ENCODE measurements at regions not wholly inside any gene's neighbourhood (a gene's known extent, or its start where the extent isn't known, plus 50 kb on each side); places are given as distances from the start of the nearest gene placed in this dataset.
"Not testable (repeated sequence)": the region's sequence is repeated elsewhere in the genome, so short reads cannot be mapped to it uniquely, and the experiment has no call there.

DNA sequence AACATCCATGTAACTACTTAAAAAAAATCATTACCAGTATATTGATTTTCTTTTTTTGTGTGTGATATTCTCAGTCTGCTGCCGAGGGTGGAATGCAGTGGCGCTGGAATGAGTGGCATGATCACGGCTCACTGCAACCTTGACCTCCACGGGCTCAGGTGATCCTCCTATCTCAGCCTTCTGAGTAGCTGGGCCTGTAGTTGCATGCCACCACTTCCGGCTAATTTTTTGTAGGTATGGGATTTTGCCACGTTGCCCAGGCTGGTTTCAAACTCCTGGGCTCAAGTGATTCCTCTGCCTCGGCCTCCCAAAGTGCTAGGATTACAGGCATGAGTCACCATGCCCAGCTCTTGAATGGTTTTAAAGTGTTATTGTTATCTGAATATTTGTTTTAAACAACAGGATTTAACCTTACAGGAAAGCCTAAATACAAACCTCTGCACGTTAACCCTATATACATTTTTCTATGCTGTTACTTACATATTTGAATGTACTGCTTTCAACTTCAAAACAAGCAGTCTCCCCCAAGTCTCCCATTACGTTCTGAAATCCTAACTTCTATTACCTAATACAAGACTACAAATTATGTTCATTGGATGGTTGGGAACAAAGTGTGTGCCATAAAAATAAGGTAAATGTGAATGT lies 61.7 kb downstream of the KPNA2 start:
- DNase-seq (ENCODE audit: insufficient read length, low spot score) (no peak), FAIRE-seq (no peak)

DNA sequence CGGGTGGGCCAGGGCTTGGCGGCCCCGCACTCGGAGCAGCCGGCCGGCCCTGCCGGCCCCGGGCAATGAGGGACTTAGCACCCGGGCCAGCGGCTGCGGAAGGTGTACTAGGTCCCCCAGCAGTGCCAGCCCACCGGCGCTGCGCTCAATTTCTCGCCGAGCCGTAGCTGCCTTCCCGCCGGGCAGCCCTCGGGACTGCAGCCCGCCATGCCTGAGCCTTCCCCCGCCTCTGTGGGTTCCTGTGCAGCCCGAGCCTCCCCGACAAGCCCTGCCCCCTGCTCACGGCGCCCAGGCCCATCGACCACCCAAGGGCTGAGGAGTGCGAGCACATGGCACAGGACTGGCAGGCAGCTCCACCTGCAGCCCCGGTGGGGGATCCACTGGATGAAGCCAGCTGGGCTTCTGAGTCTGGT lies 63.8 kb downstream of the KPNA2 start:
- DNase-seq (ENCODE audit: insufficient read length, low spot score); FAIRE-seq: not testable (repeated sequence)

DNA sequence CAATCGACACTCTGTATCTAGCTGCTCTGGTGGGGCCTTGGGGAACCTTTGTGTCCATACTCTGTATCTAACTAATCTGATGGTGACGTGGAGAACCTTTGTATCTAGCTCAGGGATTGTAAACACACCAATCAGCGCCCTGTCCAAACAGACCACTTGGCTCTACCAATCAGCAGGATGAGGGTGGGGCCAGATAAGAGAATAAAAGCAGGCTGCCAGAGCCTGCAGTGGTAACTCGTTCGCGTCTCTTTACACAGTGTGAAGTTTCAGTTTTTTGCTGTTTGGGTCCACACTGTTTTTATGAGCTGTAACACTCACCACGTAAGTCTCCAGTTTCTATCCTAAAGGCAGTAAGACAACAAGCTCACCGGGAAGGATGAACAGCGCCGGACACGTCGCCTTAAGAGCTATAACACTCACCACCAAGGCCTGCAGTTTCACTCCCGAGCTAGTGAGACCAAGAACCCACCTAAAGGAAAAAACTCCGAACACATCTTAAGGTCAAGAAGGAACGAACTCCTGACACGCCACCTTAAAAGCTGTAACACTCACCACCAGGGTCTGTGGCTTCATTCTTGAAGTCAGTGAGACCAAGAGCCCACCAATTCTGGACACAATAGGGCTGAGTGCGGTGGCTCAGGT lies 64.6 kb downstream of the KPNA2 start:
- FAIRE-seq = no peak
- no peak for DNase-seq (ENCODE audit: insufficient read length, low spot score)

DNA sequence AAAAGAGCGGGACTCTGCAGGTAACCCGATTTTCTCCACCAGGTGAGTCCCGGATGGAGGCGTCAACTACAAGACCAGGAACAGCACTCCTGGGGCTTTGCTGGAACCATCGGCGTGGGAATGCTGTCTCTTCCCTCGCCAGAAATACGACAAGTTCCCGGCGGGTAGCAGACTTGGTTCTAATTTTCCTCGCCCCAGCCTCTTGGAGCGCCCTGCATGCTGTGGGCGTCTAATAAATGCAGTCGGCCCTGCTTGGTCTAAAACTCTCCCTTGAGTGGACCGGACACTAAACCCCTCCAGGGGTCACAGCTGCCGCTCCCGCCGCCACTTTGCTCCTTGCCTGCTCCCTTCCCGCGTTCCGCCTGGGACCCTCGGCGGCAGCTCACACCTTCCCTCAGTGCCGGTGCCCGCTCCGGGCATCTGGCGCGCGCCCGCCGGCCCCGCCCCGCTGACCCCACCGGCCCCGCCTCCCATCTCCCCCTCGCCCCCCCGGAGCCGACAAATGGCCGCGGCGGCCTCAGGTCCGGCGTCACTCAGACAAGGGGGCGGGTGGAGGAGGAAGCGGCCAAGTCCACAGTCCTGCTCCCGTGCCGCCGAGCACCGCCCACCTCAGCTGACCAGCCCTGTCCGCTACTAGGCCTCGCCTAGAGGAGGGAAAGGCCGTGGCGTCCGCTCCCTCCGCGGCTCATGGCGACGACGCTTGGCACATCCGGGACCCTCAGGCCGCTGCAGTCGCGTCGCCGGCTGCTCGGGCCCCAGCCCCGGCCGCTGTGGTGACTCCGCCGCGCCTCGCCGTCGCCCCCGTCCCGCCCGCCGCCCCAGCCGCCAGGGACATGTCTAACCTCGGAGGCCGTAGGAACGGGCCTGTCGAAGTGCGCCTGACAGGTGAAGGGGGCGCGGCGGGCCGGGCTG lies 65.8 kb downstream of the KPNA2 start:
- DNase-seq (ENCODE audit: insufficient read length, low spot score) (peak; percentile 96), FAIRE-seq (peak; percentile 99)

DNA sequence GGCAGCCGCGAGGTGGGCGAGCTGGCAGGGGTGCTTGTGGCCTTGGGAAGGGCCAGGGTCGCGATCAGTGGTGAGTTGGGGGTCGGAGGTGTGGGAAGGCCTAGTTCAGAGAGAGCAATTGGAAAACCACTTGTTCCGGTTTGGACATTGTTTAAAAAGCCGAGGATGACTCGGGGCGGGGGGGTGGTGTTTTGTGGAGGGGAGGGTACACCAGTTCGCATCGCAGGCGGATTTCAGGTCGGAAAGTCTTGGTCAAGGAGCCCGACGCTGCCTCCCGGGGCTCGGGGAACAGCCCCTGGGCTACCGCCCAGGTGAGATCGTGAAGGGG lies 66.4 kb downstream of the KPNA2 start:
- no peak for FAIRE-seq
- DNase-seq (ENCODE audit: insufficient read length, low spot score) = no peak

DNA sequence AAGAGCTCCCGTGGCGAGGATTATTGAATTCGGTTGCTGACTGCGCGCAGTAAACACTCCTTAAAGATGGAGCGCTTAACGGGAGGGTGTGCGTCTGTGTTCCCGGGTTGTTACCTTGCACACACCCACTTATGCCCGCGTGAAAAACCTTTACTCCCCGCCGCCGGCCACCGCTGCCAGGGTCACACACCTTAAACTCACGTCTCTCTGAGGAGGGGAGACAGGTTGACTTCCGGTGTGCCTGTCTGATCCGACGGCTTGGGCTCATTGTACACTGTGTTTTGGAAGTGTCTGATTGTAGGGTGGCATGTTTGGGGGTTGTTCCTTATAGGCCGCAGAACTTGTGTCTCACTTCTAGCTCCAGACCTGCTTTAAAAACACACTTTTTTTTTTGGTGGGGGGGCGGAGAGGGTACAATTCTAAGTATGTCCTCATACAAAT lies 66.8 kb downstream of the KPNA2 start:
- FAIRE-seq = no peak
- no peak for DNase-seq (ENCODE audit: insufficient read length, low spot score)

DNA sequence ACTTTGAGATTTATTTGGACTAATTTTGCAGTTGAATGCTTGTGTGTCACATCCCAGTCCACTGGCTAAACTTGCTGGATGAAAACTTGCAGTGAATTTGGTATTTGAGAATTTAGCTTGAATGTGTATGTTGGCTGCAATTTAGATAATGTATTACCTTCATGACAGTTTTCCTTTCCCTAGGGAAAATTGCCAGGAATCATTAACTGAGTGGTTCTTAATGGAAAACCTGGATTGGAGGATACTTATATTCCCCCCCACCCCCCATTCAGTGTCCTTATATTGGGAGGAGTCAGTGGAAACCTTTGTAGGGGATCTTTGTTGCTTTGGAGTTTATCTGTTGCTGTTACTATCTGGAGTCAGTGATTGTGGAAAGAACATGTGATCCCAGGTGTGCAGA lies 67.6 kb downstream of the KPNA2 start:
- FAIRE-seq (no peak), DNase-seq (ENCODE audit: insufficient read length, low spot score) (no peak)

DNA sequence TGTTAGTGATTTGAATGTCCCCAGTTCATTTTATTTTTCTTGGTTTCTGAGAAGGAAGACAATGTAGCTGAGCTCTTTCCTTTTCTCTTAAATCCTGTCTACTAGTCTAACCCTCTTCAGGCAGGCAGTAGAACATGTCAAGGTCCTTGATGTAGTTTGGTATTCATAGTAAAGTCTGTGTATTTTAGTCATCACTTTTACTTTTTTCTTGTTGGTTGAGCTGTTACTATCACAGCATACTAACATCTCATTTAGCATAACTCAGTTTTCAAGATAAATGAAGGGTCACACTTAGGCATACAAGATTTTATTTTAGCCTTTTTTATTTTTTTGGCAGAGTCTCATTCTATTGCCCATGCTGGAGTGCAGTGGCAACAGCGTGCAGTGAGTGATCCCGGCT lies 70.5 kb downstream of the KPNA2 start:
- FAIRE-seq (no peak), DNase-seq (ENCODE audit: insufficient read length, low spot score) (no peak)

DNA sequence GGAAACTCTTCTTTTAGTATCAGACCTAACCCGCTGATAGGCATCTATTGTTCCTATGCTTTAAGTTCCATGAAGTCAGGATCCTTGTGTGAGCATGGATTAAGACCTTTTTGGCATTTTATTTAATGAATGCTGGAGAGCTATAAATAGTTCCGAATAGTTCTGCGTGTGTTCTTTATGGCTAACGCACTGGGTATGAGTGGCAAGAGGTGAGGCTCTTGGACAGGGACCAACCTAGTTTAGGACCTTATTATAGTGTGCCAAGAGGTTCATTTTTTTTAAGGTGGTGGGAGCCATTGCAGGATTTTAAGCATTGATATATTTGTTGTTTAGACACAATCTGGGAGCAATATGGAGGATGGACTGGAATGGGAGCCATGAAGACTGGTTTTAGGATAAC lies 71.8 kb downstream of the KPNA2 start:
- no peak for FAIRE-seq
- DNase-seq (ENCODE audit: insufficient read length, low spot score) = no peak

DNA sequence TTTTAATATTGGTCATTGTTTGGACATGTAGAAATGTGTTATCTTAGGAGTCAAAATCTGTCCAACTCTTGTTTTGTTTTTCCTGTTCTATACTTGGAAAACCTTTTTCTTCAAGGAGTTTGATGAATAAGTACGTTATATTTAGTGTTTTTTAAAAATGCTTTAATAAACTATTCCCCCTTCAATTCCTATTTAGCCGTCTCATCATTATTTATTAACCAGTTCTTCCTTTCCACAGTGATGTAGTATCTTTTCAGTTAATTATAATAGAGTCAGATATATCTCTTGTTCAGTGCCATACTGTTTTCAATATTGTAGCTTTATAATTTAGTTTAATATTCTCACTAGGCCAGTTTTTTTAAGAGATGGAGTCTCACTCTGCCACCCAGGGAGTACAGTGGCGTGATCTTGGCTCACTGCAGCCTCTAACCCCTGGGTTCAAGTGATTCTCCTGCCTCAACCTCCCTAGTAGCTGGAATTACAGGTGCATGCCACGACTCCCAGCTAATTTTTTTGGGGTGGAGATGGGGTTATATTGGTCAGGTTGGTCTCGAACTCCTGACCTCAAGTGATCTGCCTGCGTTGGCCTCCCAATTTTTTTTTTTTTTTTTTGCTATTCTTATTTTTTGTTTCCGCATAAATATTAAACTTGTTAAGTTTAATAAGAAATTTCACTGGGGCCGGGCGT lies 72.9 kb downstream of the KPNA2 start:
- no peak for FAIRE-seq

DNA sequence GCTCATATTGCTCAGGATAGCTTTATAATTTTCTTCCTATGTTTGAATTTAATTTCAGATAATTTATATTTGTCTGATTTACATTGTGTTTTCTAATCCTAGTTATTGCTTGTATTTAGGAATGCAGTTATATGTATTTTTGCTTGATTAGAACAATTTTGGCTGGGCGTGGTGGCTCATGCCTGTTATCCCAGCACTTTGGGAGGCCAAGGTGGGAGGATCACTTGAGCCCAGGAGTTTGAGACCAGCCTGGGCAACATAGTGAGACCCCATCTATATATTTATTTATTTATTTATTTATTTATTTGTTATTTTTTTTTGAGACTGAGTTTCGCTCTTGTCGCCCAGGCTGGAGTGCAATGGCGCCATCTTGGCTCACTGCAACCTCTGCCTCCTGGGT lies 73.9 kb downstream of the KPNA2 start:
- FAIRE-seq; DNase-seq (ENCODE audit: insufficient read length, low spot score): not testable (repeated sequence)

More for the DNA sequence above, 72.9 kb downstream of the KPNA2 start:
- DNase-seq (ENCODE audit: insufficient read length, low spot score) = no peak

DNA sequence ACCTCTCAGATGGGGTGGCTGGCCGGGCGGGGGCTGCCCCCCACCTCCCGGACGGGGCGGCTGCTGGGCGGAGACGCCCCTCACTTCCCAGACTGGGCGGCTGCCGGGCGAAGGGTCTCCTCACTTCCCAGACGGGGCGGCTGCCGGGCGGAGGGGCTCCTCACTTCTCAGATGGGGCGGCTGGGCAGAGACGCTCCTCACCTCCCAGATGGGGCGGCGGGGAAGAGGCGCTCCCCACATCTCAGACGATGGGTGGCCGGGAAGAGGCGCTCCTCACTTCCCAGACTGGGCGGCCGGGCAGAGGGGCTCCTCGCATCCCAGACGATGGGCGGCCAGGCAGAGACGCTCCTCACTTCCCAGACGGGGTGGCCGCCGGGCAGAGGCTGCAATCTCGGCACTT lies 80.7 kb downstream of the KPNA2 start:
- DNase-seq (ENCODE audit: insufficient read length, low spot score); FAIRE-seq: not testable (repeated sequence)

DNA sequence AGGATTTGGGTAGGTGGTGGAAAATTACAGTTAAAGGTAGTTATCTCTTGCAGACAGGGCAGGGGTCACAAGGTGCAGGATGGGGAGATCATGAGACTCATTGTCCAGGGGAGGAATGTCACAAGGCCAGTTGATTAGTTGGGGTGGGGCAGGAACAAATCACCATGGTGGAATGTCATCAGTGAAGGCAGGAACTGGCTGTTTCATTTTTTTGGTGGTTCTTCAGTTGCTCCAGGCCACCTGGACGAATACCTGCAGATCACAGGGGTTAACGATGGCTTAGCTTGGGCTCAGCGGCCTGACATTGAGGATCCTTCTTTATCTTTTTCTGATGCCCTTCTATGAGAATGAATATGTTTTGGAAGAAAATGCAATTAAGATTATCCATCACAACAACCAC lies 87.1 kb downstream of the KPNA2 start:
- DNase-seq (ENCODE audit: insufficient read length, low spot score) (no peak), FAIRE-seq (no peak)

DNA sequence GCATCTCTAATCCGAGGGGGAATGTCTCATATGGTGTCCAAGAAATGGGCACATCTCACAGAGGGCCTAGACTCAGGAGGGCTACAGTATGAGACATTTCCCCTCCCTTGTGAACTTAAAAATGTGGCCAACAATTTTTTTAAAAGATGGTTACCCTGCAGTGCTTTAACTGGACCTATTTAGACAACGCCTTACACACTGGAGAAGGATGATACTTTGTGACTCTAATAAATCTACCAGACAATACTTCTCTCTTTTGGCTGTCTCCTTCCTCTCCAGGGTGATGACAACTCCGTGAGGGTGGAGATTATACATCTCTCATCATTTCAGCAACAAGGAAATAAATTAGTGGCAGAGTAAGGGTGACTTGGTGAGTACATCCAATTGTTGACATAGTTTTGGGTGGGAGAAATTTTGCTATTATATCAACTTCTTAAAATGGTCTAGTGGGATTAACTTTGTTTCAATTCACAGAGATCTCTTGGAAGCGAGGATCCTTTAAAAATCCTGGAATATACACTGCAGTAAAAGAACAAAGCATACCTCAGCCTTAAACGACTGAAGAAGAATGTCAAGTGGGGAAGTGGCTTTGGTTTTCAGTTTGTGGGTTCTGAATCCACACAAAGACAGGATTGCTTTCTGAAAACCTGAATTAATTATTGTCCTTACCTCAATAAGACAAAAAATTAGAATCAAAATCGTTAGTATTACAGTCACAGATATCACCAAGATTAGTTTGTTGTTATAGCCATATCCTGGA lies 89.8 kb downstream of the KPNA2 start:
- FAIRE-seq (no peak), DNase-seq (ENCODE audit: insufficient read length, low spot score) (no peak)

DNA sequence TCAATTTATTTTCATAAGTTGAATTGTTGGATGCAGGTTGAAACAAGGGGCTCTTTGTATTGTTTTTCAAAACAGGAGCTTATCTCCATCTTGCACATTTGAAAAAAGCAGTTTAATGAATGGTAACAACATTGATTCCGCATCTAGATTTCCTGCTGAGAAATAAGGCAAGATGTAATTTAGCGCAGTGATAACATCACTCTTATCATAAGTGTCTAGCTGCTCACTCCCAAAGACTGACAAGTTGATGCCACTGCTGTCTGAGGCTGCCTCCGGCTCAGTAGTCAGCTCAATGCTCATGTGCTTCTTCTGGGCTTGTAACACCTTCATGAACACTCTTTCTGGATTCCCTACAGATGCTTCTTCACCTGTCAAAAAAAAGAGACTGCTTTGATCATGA lies 92.4 kb downstream of the KPNA2 start:
- DNase-seq (ENCODE audit: insufficient read length, low spot score) = no peak
- FAIRE-seq = peak; percentile 28

DNA sequence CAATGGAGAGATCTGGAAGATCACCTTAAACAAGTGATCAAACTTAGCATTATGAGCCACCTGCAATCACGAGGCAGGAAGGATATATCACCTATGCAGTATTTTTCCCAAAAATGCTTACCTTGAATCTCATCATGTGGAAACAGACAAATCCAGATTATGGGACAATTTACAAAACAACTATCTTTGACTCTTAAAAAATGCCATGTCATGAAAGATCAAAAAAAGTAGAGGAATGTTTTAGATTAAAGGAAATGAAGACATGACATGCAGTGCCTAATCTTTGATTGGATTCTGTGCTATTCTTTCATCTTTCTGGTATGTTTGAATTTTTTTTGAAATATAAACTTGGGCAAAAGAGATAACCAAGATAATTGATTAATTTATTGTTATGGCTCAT lies 95.9 kb downstream of the KPNA2 start:
- no peak for FAIRE-seq
- DNase-seq (ENCODE audit: insufficient read length, low spot score) = no peak

DNA sequence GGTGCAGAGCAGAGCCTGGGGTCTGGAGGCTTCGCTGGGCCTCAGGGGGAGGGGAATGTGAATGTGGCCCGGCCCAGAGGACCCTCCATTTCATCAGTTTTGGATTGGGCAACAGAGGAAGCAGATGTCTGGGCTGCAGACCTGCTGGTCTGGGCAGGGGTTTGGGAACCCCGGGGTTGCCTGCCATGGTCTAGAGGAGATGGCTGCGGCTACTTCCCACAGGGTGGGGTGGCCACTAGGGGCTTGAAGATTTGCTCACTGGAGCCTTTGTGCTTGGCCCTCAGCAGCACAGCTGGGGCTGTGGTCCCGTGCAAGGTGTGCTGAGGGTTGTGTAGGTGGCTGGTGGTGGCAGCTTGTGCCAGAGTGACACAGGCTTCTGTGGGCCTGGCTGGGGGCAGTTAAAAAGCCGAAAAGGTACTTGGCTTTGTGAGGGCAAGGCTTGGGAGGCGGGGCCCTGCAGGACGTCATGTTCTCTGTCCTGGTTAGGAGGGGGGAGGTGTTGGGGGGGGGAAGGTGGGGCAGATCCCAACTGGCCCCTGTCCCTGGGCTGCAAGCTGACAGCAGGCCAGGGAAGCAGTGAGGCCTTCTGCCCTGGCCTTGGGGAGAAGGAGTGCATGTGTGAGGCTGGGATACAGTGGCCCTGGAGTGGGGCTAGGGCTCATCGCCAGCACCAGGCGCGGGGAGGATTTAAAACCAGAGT lies 98.0 kb downstream of the KPNA2 start:
- no peak for DNase-seq (ENCODE audit: insufficient read length, low spot score)
- FAIRE-seq = no peak

DNA sequence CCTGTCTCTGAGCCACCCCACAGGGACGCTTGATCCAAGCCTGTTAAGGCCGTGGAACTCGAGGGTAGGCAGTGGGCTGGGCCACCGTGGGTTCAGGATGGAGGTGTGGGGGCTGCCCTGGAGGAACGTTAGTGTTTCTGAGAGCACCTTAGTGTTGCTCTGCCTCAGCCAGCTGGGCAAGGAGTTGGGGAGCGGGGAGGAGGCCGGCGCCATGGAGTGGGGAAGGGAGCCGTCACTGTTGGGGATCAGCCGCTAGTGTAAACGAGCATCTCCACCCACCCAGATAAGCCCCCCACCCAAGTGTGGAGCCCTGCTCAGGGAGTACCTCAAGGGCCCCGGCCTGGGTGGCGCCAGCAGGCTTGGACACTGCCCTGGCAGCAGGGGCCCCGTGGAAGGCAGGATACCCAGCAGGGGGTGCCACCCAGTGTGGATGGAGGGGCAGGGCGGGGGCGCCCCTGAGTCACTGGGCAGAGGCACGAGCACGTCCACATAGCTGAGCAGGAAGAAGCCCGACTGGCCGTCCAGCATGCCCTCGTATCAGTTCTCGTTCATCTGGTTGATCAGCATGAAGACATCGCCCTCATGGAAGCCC lies 98.6 kb downstream of the KPNA2 start:
- FAIRE-seq = no peak
- DNase-seq (ENCODE audit: insufficient read length, low spot score) = no peak

DNA sequence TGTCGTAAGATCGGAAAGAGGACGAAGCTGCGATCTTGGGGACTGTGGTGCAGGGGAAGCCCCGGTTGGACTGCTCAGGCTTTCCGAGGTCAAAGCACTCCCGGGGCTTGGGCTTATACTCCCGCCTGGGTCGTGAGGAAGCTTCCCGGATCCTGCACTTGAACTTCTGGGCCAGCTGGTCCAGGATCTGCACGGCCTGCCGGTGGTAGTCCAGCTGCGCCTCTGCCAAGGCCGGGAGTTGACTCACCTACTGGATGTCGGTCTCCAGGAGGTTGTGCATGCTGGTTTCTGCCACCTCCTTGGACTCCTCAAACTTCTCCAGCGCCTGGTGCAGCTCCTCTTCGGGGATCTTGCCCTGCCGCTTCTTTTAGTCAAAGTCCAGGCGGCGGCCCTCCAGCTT lies 99.2 kb downstream of the KPNA2 start:
- DNase-seq (ENCODE audit: insufficient read length, low spot score) (no peak), FAIRE-seq (no peak)
